HEK293T (cell line): ENCODE measurements at regions not wholly inside any gene's neighbourhood (a gene's known extent, or its start where the extent isn't known, plus 50 kb on each side); places are given as distances from the start of the nearest gene placed in this dataset.

Experiments
- ARNT ChIP-seq: fragments of 450-650 bp; IDR thresholded peaks from 2 replicates; pipeline ENCODE4 v1.6.1; 2017; ENCODE audit warnings: mild to moderate bottlenecking
- BHLHE40 ChIP-seq: fragments of 450-650 bp; IDR thresholded peaks from 2 replicates; pipeline ENCODE4 v1.6.1; 2016; ENCODE audit warnings: mild to moderate bottlenecking, moderate library complexity, borderline replicate concordance
- FOXK2 ChIP-seq: fragments of 450-650 bp; IDR thresholded peaks from 2 replicates; pipeline ENCODE4 v1.6.1; 2016; ENCODE audit warnings: mild to moderate bottlenecking
- SP1 ChIP-seq: fragments of 450-650 bp; IDR thresholded peaks from 2 replicates; pipeline ENCODE4 v1.6.1; 2017

DNA sequence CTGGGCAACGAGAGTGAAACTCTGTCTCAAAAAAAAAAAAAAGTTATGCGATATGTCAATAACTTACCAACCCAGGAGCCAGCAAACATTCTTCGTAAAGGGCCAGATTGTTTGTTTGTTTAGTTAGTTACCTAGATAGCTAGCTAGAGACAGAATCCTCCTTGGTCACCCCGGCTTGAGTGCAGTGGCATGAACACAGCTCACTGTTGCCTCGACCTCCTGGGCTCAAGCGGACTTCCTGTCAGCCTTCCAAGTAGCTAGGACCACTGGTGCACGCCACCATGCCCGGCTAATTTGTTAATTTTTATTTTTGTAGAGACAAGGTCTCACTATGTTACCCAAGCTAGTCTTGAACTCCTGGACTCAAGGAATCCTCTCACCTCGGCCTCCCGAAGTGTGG lies 113.0 kb downstream of the LITAF start:
- no peak for TF ChIP-seq FOXK2
- TF ChIP-seq ARNT = no peak
- TF ChIP-seq BHLHE40 = no peak
- no peak for TF ChIP-seq SP1
